DMS153 (cell line): ENCODE measurements at regions not wholly inside any gene's neighbourhood (a gene's known extent, or its start where the extent isn't known, plus 50 kb on each side); places are given as distances from the start of the nearest gene placed in this dataset.

Experiments
- DNase-seq: peaks from one replicate; lab custom pipeline; 2025; lab: John Stamatoyannopoulos, UW

DNA sequence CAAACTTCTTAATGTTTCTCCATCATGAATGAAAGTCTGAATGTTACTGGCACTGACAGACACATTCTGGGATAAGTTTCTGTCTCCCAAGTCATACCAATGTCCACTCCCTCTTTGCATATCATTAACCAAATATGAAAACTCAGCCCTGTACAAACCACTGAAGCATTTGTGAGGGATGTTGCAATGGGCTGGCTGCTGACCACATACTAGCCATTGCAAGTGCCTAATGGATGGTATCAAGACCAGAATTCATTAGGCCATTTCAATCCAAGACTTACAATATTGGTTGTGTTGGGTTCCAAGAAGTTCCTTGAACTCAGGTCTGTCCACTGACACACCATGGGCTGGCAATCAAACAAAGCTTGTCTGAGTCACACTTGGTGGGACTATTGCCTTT is 73.8 kb downstream of the CBLN2 start:
- DNase-seq: no peak

DNA sequence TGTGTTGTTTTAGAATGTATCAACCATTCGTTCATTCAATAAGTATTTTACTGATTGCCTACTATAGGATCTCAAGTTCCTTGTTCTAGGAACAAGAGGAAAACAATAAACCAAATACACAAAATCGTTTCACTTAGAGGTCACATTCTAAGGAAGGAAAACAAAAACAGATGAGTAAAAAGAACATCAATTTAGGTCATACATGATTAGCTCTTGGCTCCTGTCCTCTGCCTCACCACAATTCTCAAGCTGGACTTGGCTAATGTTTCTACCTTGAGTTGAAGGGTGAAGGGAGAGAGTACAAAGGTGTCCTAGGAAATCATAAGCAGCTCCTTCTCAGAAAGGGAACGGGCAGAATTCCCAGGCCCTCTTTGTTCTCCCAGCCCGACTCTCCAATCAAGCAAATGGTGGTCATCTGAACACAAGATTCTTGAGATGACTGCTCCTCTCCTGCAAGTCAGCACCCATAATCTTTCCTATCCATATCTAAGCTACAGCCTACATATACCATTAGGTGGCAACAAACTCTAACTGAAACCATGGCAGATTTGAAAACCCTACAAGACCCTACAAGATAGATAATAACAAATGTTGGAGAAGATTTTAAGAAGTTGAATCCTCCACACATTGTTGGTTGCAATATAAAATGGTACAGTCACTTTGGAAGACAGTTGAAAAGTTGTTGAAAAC is 76.0 kb downstream of the CBLN2 start:
- DNase-seq: no peak

DNA sequence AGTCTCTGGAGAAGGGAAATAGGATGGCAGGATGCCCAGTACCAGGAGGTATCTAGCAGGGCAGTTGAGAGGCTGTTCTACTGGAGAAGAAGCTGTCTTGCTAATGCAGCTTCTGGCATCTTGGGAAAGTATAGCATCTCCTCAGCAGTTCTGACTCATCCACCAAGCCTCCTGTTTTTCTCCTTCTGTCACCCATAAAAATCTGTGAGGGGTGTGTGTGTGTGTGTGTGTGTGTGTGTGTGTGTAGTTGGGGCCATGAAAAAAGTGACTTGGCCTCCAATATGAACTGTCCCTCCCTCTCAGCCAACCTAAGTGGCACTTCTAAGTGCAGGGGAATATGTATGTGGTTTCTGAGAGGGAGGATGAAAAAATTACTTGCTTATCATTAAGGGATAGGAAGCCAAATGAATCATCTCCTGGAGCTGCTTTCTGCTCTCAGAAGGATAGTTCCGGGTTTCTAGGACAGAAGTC is 83.9 kb downstream of the CBLN2 start:
- no peak for DNase-seq

DNA sequence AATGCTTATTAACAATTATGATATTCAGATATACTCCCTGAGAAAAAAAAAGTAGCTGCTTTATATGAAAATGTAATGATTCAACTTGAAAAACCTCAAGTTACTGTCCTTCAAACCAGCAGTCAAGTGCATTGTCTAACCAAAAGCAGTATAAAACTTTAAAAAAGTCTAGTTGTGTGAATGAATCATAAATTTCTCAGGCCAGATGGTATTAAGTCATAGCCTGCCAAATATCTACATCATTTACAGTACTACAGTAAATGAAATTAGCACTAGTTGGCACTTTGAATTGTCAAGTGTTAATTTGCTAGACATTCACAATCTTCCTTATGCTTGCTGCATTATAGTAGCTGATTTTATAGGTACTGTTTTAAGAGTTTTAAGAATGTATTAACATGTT is 85.9 kb downstream of the CBLN2 start:
- no peak for DNase-seq

DNA sequence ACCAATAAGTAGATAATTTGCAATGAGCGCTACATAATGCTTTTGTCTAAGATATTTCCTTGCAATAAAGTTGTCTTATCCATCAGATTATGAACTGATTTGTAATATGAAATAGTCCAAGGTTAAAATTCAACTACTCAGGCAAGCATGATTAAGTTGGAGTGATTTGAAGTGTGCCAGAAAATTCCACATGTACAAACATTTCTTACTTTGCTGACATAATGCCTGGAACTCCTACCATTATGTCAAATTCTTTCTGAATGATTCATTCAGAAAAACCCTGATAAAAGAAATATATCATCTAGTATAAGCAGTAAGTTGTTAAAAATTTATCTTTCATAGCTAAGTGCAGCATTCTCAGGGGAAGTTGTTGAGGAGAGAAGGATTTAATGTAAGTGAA is 87.3 kb downstream of the CBLN2 start:
- no peak for DNase-seq

DNA sequence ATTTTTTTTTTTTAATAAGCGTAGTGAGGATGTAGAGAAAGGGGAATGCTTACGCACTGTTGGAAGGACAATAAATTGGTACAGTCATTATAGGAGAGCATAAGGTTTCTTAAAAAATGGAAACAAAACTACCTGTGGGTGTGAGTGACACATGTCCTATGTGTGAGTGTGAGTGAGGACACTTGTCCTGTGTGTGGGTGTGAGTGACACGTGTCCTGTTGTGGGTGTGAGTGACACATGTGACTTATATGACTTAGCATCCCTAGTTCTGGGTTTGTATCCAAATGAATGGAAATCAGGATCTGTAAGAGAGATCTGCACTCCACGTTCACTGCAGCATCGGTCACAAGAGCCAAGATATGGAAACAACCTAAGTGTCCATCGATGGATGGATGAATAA is 91.8 kb downstream of the CBLN2 start:
- no peak for DNase-seq

DNA sequence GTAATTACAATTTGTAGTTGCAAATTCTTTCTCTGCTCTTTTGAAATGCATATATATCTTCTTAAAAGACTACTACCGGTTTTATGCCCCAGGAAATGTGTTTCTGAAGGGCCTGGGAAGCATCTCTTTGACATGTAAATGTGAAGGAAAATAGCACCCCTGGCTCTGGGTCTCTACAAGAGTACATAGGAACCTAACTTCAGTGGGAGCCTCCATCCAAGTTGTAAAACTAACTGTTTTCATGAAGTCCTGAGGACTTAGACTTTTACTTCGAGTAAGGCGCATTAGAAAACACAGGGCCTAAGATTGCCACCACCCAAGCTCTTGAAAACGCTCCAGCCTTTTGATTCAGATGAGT is 99.4 kb downstream of the CBLN2 start:
- no peak for DNase-seq

DNA sequence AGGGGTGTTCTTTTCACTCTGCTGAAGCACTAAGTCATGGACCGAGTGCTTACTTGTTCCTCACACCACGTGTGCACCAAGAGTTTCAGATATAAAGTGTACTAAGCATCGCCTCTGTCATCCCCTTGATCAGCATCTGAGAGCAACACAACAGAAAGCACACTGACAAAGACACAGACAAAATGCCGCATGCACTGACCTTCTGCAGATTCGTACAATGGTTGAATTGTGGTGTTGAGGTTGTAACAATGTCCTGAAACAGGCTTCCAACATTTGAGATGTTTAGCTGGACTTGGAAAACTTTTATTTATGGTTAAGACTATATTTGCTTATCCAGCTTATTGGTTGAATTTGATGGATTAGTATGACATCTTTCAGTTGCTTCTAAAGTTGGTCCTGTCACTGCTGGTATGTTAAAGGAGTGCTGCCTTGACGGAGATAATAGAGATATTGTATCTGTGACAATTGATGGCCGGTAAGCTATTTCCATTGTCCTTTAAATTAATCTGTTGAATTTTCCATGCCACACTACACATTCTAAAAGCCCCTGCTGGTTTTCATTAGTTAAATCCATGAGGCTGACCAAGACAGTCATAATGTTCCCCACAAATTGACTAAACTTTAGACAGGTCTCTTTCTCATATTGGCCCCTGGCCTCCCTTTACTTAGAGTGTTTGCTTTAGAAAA is 99.9 kb downstream of the CBLN2 start:
- DNase-seq: no peak

DNA sequence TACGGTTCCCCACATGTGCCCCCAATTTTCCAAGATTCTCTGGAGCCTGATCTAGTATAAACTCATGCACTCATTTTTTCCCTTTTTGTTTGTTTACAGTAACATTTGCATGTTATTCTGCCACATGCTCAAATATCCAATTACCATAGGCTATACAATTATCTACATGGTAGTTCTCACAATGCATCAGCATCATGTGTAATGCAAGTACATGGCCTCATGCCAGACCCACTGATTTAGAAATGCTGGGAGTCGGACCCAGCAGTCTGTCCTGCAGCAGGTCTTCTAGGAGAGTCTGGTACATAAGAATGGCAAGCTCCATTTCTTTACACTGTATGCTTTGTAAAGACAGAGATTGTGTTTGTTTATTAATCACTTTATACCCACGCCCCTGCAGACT is 107.7 kb downstream of the CBLN2 start:
- peak; percentile 33 for DNase-seq

DNA sequence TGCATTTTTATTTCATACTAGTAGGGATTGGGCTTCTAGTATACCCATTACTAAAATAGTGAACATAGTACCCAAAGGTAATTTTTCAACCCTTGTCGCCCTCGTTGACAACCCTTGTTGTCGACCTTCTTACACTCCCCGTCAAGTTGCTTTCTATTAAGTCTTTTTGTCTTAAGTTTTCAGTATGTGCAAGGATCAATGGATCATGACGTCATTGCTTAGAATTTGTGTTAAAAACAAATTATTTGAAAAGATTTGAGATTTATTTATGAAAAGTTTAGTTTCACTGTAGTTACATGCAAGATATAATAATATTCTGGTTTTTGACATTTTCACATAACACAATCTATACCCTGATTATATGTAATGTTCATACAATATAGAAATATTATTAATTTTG is 110.4 kb downstream of the CBLN2 start:
- no peak for DNase-seq

DNA sequence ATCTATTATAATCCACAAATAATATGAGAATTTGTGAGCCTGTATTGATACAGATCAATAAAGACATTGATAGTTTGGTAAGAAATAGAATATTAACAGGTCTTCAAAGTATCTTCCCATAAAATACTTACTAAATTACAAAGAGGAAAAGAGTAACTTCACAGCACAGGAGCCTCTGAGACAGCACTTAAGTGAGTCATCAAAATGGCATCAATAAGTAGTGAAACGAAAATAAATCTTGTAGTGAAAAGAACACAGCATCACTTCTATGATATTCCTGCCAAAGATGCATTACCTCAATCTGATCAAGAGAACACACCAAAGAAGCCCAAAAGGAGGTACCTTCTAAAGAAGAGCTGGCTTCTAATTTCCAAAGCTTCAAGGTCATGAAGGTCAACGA is 116.4 kb downstream of the CBLN2 start:
- DNase-seq: no peak

DNA sequence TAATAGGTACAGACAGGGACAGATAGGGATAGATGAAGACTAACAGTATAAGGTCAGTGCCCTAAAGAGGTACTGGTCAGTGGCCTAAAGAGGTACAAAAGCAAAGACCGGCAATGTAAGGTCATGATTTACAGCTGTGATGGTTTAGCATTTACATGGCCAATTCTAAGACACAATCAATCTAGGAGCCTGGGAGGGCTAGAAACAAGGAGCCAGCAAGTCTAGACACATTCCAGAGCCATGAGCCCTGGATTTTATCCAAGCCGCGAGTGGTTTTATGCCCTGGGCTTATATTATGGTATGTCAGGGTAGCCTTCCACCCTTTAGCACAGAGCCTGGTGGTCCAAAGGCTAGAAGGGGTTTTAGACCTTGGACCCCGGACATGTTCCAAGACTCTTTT is 124.2 kb downstream of the CBLN2 start:
- DNase-seq: no peak

DNA sequence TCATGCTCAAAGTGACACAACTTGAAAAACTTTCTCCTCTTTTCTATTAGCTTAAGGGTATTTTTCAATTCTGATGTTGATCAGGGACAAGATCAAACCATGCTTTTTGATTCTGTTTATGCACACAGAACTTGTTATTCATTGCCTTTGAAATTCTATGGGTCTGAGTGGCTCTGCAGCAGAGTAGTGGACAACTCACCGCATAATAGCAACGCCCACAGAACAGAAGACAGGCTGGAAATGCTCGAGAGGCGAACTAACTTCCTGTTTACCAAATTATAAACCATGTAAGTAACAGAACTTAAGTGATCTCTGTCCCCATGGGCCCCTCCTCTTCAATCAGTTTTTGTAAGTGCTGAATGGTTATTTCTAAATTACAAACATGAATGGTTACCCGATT is 131.2 kb downstream of the CBLN2 start:
- no peak for DNase-seq

DNA sequence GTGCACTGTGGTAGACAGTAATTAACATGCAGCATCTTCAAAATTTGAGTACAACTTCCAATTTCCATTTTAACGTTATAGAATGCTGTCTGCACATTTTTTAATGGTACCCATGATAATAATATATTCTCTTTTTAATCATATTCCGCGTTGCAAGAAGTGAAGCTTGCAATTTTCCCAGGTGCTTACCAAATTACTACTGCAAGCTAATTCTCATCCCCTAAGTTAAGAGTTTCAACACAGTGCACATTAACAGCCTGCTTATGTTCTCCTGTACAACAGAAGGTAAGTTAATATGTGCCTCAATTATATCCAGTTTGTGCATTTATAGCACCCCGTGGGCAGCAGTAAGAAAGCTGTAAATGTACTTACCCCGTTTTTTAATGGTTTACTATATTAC is 132.9 kb downstream of the CBLN2 start:
- no peak for DNase-seq

DNA sequence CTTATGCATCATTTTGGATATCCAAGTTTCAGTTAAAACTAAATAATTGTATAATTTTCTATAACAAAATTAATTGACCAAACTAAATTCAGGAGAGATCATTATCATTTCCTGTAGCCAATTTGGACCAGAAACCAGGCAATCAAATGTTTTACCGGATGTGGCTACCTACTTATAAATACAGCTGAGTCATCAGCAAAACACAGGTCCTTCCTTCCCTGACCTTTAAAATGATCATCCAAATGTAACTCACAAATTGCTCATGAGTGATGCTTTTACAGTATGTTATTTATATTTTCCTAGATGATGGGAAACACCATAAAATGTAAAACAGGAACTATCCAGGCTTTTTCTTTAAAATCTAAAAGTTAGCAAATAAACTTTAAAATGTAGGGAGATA is 133.7 kb downstream of the CBLN2 start:
- DNase-seq: no peak

DNA sequence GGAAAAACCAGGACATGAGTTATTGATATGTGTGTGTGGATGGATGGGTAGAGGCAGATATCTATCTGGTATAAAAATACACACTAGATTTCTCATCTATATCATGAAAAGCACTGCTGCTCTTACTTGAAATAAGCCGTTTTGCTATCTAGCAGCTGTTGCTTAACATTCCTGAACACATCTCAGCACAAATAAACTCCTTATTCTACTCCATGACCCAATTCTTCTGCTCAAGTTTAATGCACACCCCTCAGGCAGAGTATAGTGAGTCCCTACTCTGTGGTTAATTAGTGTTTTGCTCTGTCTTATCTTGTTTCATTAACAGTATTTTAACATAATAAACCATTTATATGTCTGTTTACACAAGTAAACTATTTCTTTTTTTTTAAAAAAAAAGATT is 134.2 kb downstream of the CBLN2 start:
- no peak for DNase-seq

DNA sequence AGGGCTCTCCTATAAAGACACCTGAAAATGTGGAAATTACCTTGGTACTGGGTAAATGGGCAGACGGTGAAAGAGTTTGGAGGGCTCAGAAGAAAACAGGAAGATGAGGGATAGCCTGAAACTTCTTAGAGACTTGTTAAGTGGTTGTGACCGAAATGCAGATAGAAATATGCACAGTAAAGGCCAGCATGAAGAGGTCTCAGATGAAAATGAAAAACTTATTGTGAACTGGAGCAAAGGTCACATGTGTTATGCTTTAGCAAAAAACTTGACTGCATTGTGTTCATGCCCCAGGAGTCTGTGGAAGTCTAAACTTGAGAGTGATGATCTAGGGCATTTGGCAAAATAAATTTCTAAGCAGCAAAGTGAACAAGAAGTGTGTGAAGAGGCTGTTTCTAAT is 137.1 kb downstream of the CBLN2 start:
- DNase-seq: no peak

DNA sequence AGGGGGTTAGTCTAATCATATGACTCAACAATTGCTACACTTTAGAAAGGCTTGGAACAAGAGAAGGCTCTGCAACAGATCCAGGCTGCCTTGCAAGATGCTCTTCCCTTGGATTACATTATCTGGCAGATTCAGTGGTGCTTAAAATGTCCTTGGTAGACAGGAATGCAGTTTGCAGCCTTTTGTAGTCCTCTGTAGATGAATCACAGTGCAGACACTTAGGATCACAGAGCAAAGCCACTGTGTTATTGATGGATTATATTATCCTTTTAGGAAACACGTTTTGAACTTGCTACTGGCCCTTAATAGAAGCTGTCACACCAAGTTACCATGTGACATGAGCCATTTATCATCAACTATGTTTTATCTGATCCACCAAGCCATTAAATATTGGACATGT is 152.2 kb downstream of the CBLN2 start:
- no peak for DNase-seq

DNA sequence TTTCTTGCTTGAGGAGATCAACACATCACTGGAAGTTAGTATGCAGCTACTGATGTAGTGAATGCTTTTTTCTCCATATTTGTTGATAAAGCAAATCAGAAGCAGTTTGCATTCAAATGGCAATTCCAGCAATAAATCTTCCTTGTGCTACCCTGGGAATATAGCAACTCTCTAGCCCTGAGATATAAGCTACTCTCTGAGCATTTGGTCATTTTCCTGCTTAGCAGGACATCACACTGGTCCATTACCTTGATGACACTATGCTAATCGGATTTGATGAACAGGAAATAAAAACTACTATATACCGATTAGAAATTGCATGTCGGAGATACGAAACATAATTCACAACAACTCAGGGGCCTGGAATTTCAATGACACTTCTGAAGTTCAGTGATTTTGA is 152.7 kb downstream of the CBLN2 start:
- no peak for DNase-seq

DNA sequence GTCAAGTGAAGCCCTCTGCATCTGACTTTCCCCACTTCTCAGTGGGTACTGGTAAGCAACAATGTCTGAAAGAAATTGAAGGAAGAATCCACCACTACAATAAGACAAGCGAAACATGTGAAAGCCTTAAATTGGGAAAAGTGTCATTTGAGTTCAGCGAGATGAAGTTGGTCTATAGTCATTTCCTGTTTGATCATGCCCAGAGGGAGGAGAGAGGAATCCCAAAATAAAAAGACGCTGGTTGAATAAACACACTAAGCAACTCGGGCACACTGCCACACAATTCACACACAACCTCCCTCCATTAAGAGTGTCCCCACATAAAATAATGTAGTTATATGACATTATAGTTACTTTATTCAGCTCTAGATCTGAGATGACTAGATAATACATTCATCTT is 166.1 kb downstream of the CBLN2 start:
- DNase-seq: no peak

DNA sequence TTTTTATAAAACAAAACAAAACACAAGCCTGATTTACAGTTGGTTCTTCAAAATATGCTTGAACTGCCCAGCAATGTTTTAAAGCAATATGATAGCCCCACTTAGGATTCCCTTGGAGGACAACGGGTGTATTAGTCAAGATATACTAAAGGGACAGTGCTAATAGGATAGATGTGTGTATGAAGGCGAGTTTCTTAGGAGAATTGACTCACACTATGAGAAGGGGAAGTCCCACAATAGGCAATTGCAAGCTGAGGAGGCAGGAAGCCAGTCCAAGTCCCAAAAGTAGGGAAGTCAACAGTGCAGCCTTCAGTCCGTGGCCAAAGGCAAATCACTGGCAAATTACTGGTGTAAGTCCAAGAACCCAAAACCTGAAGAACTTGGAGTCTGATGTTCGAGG is 167.9 kb downstream of the CBLN2 start:
- no peak for DNase-seq

DNA sequence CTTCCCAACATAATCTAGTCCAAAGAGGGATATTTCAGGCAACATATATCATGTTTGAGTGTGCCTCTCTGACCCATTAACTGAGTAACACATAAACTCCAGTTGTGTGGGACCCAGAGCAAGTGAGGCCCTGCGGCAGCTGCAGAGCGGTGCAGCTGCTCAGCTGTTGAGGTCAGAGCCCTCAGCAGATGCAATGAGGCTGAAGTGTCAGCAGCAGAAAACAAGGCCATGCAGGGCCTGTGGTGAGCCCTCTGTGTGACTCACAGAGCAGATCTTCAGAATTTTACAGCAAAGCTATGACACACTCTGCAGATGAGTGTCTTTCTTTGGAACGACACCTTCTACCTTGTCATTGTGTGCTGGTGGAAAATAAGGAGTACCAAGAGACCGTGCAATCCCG is 168.5 kb downstream of the CBLN2 start:
- no peak for DNase-seq

DNA sequence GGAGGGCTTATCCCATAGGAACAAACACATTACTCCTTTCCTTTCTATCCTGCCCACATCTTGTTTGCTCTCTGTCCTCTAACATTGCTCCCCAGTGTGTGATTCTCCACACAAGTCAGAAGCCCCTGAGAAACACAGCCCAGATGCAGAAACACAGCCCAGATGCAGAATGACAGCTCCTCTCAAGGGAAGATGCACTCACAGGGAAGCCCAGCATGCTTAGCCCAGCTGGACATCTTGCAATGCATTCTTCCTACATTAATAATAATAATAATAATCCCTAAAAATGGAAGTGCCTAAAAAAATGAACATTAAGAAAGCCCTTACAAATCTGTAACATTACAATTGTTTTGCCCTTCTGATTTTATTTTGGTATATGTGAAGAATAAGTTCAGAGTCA is 172.1 kb downstream of the CBLN2 start:
- no peak for DNase-seq

DNA sequence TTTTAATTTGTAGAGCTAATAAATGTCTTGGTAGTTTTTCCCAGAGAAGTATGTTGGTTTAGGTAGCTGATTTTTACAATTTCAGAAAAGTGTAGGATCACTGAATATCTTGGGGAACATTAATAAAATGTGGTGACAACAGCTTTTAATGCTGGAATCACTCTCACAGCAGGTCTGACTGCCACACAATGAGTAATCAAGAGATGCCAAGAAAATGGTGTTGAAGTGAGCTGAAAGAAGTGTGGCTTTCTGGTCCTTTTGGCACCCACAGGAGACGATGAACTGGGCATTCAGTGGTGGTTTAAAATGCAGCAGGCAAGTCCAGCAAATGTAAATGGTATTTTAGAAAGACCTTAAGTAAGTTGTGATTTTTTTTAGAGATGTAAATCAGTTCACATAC is 175.8 kb downstream of the CBLN2 start:
- DNase-seq: no peak
